Spleen (tissue), 11 donors: ENCODE measurements at regions not wholly inside any gene's neighbourhood (a gene's known extent, or its start where the extent isn't known, plus 50 kb on each side); places are given as distances from the start of the nearest gene placed in this dataset.

Experiments
- DNase-seq: peaks from one replicate; pipeline ENCODE4 v3.0.0-alpha.2; 2020
- H3K27ac ChIP-seq, 8 donors: fragments of 200-600 bp; sonication (generic) in 7 of 8; 1 replicate in 4 of 8; 2 replicates in 4 of 8; pipeline versions ENCODE4 v1.5.0 to v1.8.0; 2016 to 2021; ENCODE audit warnings: inconsistent platforms in 4 of 8, mild to moderate bottlenecking in 4 of 8, moderate library complexity in 1 of 8
- H3K27me3 ChIP-seq, 7 donors: fragments of 200-600 bp; sonication (generic) in 6 of 7; replicated peaks in 1 of 7; 1 replicate in 4 of 7; 2 replicates in 3 of 7; pipeline versions ENCODE4 v1.5.0 to v1.8.0; 2016 to 2021; ENCODE audit warnings: inconsistent platforms in 3 of 7, mild to moderate bottlenecking in 1 of 7
- H3K36me3 ChIP-seq, 6 donors: fragments of 200-600 bp; sonication (generic) in 5 of 6; 1 replicate in 4 of 6; 2 replicates in 2 of 6; pipeline versions ENCODE4 v1.5.0 to v1.8.0; 2016 to 2021; ENCODE audit warnings: inconsistent platforms in 2 of 6
- H3K4me1 ChIP-seq, 6 donors: fragments of 200-600 bp; sonication (generic) in 5 of 6; 1 replicate in 3 of 6; 2 replicates in 3 of 6; pipeline versions ENCODE4 v1.5.0 to v1.8.0; 2016 to 2021; ENCODE audit warnings: inconsistent platforms in 3 of 6
- H3K4me3 ChIP-seq, 8 donors: fragments of 200-600 bp; sonication (generic) in 7 of 8; 1 replicate in 4 of 8; 2 replicates in 4 of 8; pipeline versions ENCODE4 v1.5.0 to v1.8.0; 2016 to 2021; ENCODE audit warnings: inconsistent platforms in 4 of 8, mild to moderate bottlenecking in 4 of 8, moderate library complexity in 2 of 8
- H3K9me3 ChIP-seq, 8 donors: fragments of 200-600 bp; sonication (generic) in 7 of 8; 1 replicate in 4 of 8; 2 replicates in 4 of 8; pipeline versions ENCODE4 v1.5.0 to v1.8.0; 2016 to 2021; ENCODE audit warnings: inconsistent platforms in 4 of 8
- POLR2A ChIP-seq, 3 donors: fragments of 450-650 bp; IDR thresholded peaks; one replicate each; pipeline ENCODE4 v1.5.1; 2017; ENCODE audit warnings: antibody characterized with exemption in 3 of 3, mild to moderate bottlenecking in 1 of 3
- POLR2AphosphoS5 ChIP-seq, 3 donors: sonication (generic); formaldehyde crosslinking; IDR thresholded peaks; one replicate each; pipeline ENCODE4 v1.5.1; 2017; ENCODE audit warnings: antibody characterized with exemption in 3 of 3
- WGBS, 5 donors: extraction: QIAGEN DNeasy Blood & Tissue Kit in 3 of 5; methylation state at CpG; one replicate each; pipeline versions ENCODE4 v1.1.5 to v1.1.7; 2013 to 2018; 5-methylcytosine and 5-hydroxymethylcytosine counted together
- intact Hi-C: fragments of 100-400 bp; cut with DNase I; formaldehyde crosslinking; loops from one replicate; pipeline ENCODE4 v1.15.0; 2023; ENCODE audit warnings: low total_unique reads
- TF ChIP-seq, protein P1 (sequence below), 11 experiments: fragments of 200-600 bp in 7 of 11; fragments of 450-650 bp in 4 of 11; sonication (generic) in 4 of 11; IDR thresholded peaks in 8 of 11; conservative IDR thresholded peaks in 3 of 11; 1 replicate in 7 of 11; 2 replicates in 4 of 11; pipeline versions ENCODE4 v1.4.0 to v1.8.0; 2016 to 2021; ENCODE audit warnings: antibody characterized with exemption in 11 of 11, inconsistent platforms in 4 of 11, mild to moderate bottlenecking in 1 of 11
- donor health status: healthy with polysubstance abuse.
- donor health status: DM: no; HTN: no; CAD: no; lungs with moderate emphysema.
- donor health status: DM: no; HTN: no; CAD: no.
- donor health status: Bipolar disorder and iron deficiency.
- donor health status: healthy.
- donor health status: DM: no; HTN: no; CAD: no.
- donor health status: DM: yes; HTN: yes; CAD: no.

- no peak for DNase-seq
- Histone ChIP-seq H3K4me1 (no peaks in the 10 kb centered on the region), H3K27ac (no peak overlapping the region), H3K27me3 (no peaks in the 10 kb centered on the region), H3K4me3 (no peak overlapping the region), H3K36me3 (no peaks in the 10 kb centered on the region), H3K9me3 (no peaks in the 10 kb centered on the region)
- intact Hi-C loops: no loop called here
- 76 to 88% (median 86%) methylated on average over 1 of the region's 1 CpG for WGBS, 5 donors
- TF ChIP-seq POLR2AphosphoS5 (IDR thresholded peaks at IDR 0.05) (no peak), POLR2A (IDR thresholded peaks at IDR 0.05) (no peak)
- TF ChIP-seq, protein P1, sequence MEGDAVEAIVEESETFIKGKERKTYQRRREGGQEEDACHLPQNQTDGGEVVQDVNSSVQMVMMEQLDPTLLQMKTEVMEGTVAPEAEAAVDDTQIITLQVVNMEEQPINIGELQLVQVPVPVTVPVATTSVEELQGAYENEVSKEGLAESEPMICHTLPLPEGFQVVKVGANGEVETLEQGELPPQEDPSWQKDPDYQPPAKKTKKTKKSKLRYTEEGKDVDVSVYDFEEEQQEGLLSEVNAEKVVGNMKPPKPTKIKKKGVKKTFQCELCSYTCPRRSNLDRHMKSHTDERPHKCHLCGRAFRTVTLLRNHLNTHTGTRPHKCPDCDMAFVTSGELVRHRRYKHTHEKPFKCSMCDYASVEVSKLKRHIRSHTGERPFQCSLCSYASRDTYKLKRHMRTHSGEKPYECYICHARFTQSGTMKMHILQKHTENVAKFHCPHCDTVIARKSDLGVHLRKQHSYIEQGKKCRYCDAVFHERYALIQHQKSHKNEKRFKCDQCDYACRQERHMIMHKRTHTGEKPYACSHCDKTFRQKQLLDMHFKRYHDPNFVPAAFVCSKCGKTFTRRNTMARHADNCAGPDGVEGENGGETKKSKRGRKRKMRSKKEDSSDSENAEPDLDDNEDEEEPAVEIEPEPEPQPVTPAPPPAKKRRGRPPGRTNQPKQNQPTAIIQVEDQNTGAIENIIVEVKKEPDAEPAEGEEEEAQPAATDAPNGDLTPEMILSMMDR (IDR thresholded peaks at IDR 0.05 in 8 of 11, conservative IDR thresholded peaks at IDR 0.05 in 3 of 11): no peak
Measured at GRCh38 chr18:44180683-44181082, 500.0 kb upstream of the SETBP1 start.

- H3K27ac ChIP-seq: no peak overlapping the region
- intact Hi-C loops: no loop called here
- H3K27me3 ChIP-seq: no peaks in the 10 kb centered on the region
- no peak for DNase-seq
- H3K4me1 ChIP-seq: no peaks in the 10 kb centered on the region
- 75 to 92% (median 84%) methylated on average over 3 of the region's 3 CpGs for WGBS, 5 donors
- no peak overlapping the region for H3K4me3 ChIP-seq
- TF ChIP-seq POLR2A (IDR thresholded peaks at IDR 0.05) (no peak), POLR2AphosphoS5 (IDR thresholded peaks at IDR 0.05) (no peak)
- TF ChIP-seq, protein P1 (IDR thresholded peaks at IDR 0.05 in 8 of 11, conservative IDR thresholded peaks at IDR 0.05 in 3 of 11): no peak
- H3K36me3 ChIP-seq: no peaks in the 10 kb centered on the region
- H3K9me3 ChIP-seq: no peaks in the 10 kb centered on the region
Measured at GRCh38 chr18:44181951-44182747, 498.5 kb upstream of the SETBP1 start.

GRCh38 chr18:44186001-44186400, 494.7 kb upstream of the SETBP1 start:
- Histone ChIP-seq H3K4me1 (no peaks in the 10 kb centered on the region), H3K27ac (no peak overlapping the region), H3K9me3 (no peaks in the 10 kb centered on the region), H3K36me3 (no peaks in the 10 kb centered on the region), H3K27me3 (no peaks in the 10 kb centered on the region), H3K4me3 (no peak overlapping the region)
- DNase-seq: no peak
- intact Hi-C loops: no loop called here
- TF ChIP-seq POLR2A (IDR thresholded peaks at IDR 0.05) (no peak), POLR2AphosphoS5 (IDR thresholded peaks at IDR 0.05) (no peak)
- TF ChIP-seq, protein P1 (IDR thresholded peaks at IDR 0.05 in 8 of 11, conservative IDR thresholded peaks at IDR 0.05 in 3 of 11): no peak
- WGBS, 5 donors: 88 to 95% (median 93%) methylated on average over 3 of the region's 3 CpGs

GRCh38 chr18:44187090-44187489, 493.6 kb upstream of the SETBP1 start:
- intact Hi-C loops: no loop called here
- no peak for TF ChIP-seq POLR2A (IDR thresholded peaks at IDR 0.05)
- TF ChIP-seq, protein P1 (IDR thresholded peaks at IDR 0.05 in 8 of 11, conservative IDR thresholded peaks at IDR 0.05 in 3 of 11): no peak
- TF ChIP-seq POLR2AphosphoS5 (IDR thresholded peaks at IDR 0.05): no peak
- 86 to 91% (median 87%) methylated on average over 2 of the region's 2 CpGs for WGBS, 5 donors
- no peak for DNase-seq
- no peaks in the 10 kb centered on the region for H3K4me1 ChIP-seq
- H3K36me3 ChIP-seq: no peaks in the 10 kb centered on the region
- no peaks in the 10 kb centered on the region for H3K27me3 ChIP-seq
- no peak overlapping the region for H3K4me3 ChIP-seq
- H3K27ac ChIP-seq: no peak overlapping the region
- H3K9me3 ChIP-seq: no peaks in the 10 kb centered on the region
